ENCODE measurements at regions not wholly inside any gene's neighbourhood (a gene's known extent, or its start where the extent isn't known, plus 50 kb on each side); places are given as distances from the start of the nearest gene placed in this dataset.
"Not testable (repeated sequence)": the region's sequence is repeated elsewhere in the genome, so short reads cannot be mapped to it uniquely, and the experiment has no call there.

- TF ChIP-seq, protein P1, sequence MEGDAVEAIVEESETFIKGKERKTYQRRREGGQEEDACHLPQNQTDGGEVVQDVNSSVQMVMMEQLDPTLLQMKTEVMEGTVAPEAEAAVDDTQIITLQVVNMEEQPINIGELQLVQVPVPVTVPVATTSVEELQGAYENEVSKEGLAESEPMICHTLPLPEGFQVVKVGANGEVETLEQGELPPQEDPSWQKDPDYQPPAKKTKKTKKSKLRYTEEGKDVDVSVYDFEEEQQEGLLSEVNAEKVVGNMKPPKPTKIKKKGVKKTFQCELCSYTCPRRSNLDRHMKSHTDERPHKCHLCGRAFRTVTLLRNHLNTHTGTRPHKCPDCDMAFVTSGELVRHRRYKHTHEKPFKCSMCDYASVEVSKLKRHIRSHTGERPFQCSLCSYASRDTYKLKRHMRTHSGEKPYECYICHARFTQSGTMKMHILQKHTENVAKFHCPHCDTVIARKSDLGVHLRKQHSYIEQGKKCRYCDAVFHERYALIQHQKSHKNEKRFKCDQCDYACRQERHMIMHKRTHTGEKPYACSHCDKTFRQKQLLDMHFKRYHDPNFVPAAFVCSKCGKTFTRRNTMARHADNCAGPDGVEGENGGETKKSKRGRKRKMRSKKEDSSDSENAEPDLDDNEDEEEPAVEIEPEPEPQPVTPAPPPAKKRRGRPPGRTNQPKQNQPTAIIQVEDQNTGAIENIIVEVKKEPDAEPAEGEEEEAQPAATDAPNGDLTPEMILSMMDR (IDR thresholded peaks at IDR 0.05) = not testable (repeated sequence)
- not testable (repeated sequence) for TF ChIP-seq EP300 (IDR thresholded peaks at IDR 0.05); POLR2A (IDR thresholded peaks at IDR 0.05; ENCODE audit: low read depth)
These were observed 234.0 kb downstream of the TFAP2B start for GRCh38 chr6:51052716-51053115.
